HFF-Myc (cell line): ENCODE measurements at regions not wholly inside any gene's neighbourhood (a gene's known extent, or its start where the extent isn't known, plus 50 kb on each side); places are given as distances from the start of the nearest gene placed in this dataset.

Experiments used
- DNase-seq: peaks from one replicate; pipeline ENCODE4 v3.0.0-alpha.2; 2011; ENCODE audit warnings: low read depth; ENCODE audit errors: extremely low read depth
- H3K4me3 ChIP-seq: replicated peaks from 2 replicates; pipeline ENCODE4 v1.5.1; 2011; ENCODE audit warnings: low read depth, mild to moderate bottlenecking, control low read depth, low read length
- CTCF ChIP-seq: IDR thresholded peaks from 2 replicates; pipeline ENCODE4 v1.5.1; 2012; ENCODE audit warnings: mild to moderate bottlenecking, low read depth, low read length, control low read depth; ENCODE audit errors: missing control alignments

- no peak overlapping the region for H3K4me3 ChIP-seq
- no peak for DNase-seq
- TF ChIP-seq CTCF: no peak
These were observed 260.6 kb downstream of the BCL11B start for GRCh38 chr14:99011385-99011784.

- no peak for TF ChIP-seq CTCF
- no peak for DNase-seq
- H3K4me3 ChIP-seq: no peak overlapping the region
These were observed 259.3 kb downstream of the BCL11B start for GRCh38 chr14:99012703-99013102.

GRCh38 chr14:99015833-99016232 lies 256.2 kb downstream of the BCL11B start:
- no peak for TF ChIP-seq CTCF
- no peak overlapping the region for H3K4me3 ChIP-seq
- no peak for DNase-seq

GRCh38 chr14:99023371-99023770 lies 248.6 kb downstream of the BCL11B start:
- H3K4me3 ChIP-seq: no peak overlapping the region
- no peak for DNase-seq
- TF ChIP-seq CTCF: no peak

GRCh38 chr14:99024926-99025325 lies 247.1 kb downstream of the BCL11B start:
- no peak for TF ChIP-seq CTCF
- DNase-seq: no peak
- H3K4me3 ChIP-seq: no peak overlapping the region

GRCh38 chr14:99025418-99025817 lies 246.6 kb downstream of the BCL11B start:
- DNase-seq: no peak
- TF ChIP-seq CTCF: no peak

GRCh38 chr14:99026471-99026870 lies 245.5 kb downstream of the BCL11B start:
- DNase-seq: no peak
- no peak for TF ChIP-seq CTCF
- H3K4me3 ChIP-seq: no peak overlapping the region

More at GRCh38 chr14:99025418-99025817, 246.6 kb downstream of the BCL11B start:
- no peak overlapping the region for H3K4me3 ChIP-seq
